ENCODE measurements at regions not wholly inside any gene's neighbourhood (a gene's known extent, or its start where the extent isn't known, plus 50 kb on each side); places are given as distances from the start of the nearest gene placed in this dataset.
"Not testable (repeated sequence)": the region's sequence is repeated elsewhere in the genome, so short reads cannot be mapped to it uniquely, and the experiment has no call there.

DNA sequence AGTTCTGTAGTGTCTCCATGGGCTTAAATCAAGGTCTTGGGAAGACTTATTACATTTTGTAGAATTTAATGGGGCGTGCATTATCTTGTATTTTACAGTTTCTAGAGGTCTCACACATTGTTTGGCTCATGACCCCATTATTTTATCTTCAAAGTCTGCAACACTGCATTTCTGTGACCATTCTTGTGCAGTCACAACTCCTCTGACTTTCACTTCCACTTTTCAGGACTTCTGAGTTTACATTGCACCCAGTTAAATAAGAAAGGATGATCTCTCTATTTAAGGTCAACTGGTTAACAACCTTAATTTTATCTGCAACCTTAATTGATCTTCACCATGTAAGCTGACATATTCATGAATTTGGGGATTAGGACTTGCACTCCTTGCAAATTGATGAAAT, 1186.6 kb downstream of the MRPL39 start:
- Histone ChIP-seq H3K27me3 (no peaks in the 10 kb centered on the region), H3K36me3 (no peaks in the 10 kb centered on the region), H3K4me1 (no peaks in the 10 kb centered on the region), H3K9me3 (peaks cover 9 to 24% of the 10 kb centered on the region in 2 donors), H3K4me3 (no peak overlapping the region), H3K27ac (no peak overlapping the region)
- TF ChIP-seq CTCF (IDR thresholded peaks at IDR 0.05) (no peak), POLR2AphosphoS5 (IDR thresholded peaks at IDR 0.05) (no peak), POLR2A (IDR thresholded peaks at IDR 0.05) (no peak)
- intact Hi-C loops (cut with DNase I; ENCODE audit: low total_unique reads) = no loop called here
- no peak for DNase-seq (ENCODE audit: low spot score in 2 of 2)

GRCh38 chr21:24419641-24420040, 1187.6 kb downstream of the MRPL39 start:
- H3K36me3 ChIP-seq; DNase-seq (ENCODE audit: low spot score in 2 of 2); intact Hi-C loops (cut with DNase I; ENCODE audit: low total_unique reads): not testable (repeated sequence)

GRCh38 chr21:24418671-24419070, 1188.6 kb downstream of the MRPL39 start:
- Histone ChIP-seq H3K4me3 (no peak overlapping the region), H3K36me3 (no peaks in the 10 kb centered on the region), H3K4me1 (no peaks in the 10 kb centered on the region), H3K9me3 (peaks cover 9 to 24% of the 10 kb centered on the region in 2 donors), H3K27ac (no peak overlapping the region), H3K27me3 (no peaks in the 10 kb centered on the region)
- TF ChIP-seq POLR2AphosphoS5 (IDR thresholded peaks at IDR 0.05) = no peak
- no peak for TF ChIP-seq POLR2A (IDR thresholded peaks at IDR 0.05)
- no peak for TF ChIP-seq CTCF (IDR thresholded peaks at IDR 0.05)
- no peak for DNase-seq (ENCODE audit: low spot score in 2 of 2)
- intact Hi-C loops (cut with DNase I; ENCODE audit: low total_unique reads) = no loop called here

More at GRCh38 chr21:24419641-24420040, 1187.6 kb downstream of the MRPL39 start:
- not testable (repeated sequence) for H3K27me3 ChIP-seq, H3K4me3 ChIP-seq, H3K4me1 ChIP-seq, H3K27ac ChIP-seq
- H3K9me3 ChIP-seq = peaks cover 9 to 24% of the 10 kb centered on the region in 2 donors

GRCh38 chr21:24411429-24411828, 1195.9 kb downstream of the MRPL39 start:
- H3K4me1 ChIP-seq = no peaks in the 10 kb centered on the region
- TF ChIP-seq POLR2A (IDR thresholded peaks at IDR 0.05) (no peak), CTCF (IDR thresholded peaks at IDR 0.05) (no peak), POLR2AphosphoS5 (IDR thresholded peaks at IDR 0.05) (no peak)
- no peak overlapping the region for H3K27ac ChIP-seq
- intact Hi-C loops (cut with DNase I; ENCODE audit: low total_unique reads) = no loop called here
- no peaks in the 10 kb centered on the region for H3K36me3 ChIP-seq
- no peaks in the 10 kb centered on the region for H3K27me3 ChIP-seq
- no peak overlapping the region for H3K4me3 ChIP-seq
- DNase-seq (ENCODE audit: low spot score in 2 of 2) = no peak
- no peaks in the 10 kb centered on the region for H3K9me3 ChIP-seq

- intact Hi-C loops (cut with DNase I; ENCODE audit: low total_unique reads) = no loop called here
- H3K36me3 ChIP-seq = no peaks in the 10 kb centered on the region
- H3K9me3 ChIP-seq = no peaks in the 10 kb centered on the region
- TF ChIP-seq CTCF (IDR thresholded peaks at IDR 0.05) = no peak
- TF ChIP-seq POLR2A (IDR thresholded peaks at IDR 0.05) = no peak
- no peak for TF ChIP-seq POLR2AphosphoS5 (IDR thresholded peaks at IDR 0.05)
- H3K27ac ChIP-seq = no peak overlapping the region
- H3K4me3 ChIP-seq = no peak overlapping the region
- no peak for DNase-seq (ENCODE audit: low spot score in 2 of 2)
- no peaks in the 10 kb centered on the region for H3K27me3 ChIP-seq
- no peaks in the 10 kb centered on the region for H3K4me1 ChIP-seq
Measured at GRCh38 chr21:24403221-24403620, 1204.1 kb downstream of the MRPL39 start.

- no peaks in the 10 kb centered on the region for H3K9me3 ChIP-seq
- no peaks in the 10 kb centered on the region for H3K4me1 ChIP-seq
- no peak for DNase-seq (ENCODE audit: low spot score in 2 of 2)
- TF ChIP-seq POLR2A (IDR thresholded peaks at IDR 0.05) (no peak), CTCF (IDR thresholded peaks at IDR 0.05) (no peak), POLR2AphosphoS5 (IDR thresholded peaks at IDR 0.05) (no peak)
- H3K36me3 ChIP-seq = peaks cover 4% of the 10 kb centered on the region
- H3K27ac ChIP-seq = peak overlapping the region in 1 of 2 donors; percentile 18
- H3K27me3 ChIP-seq = no peaks in the 10 kb centered on the region
- intact Hi-C loops (cut with DNase I; ENCODE audit: low total_unique reads) = no loop called here
- H3K4me3 ChIP-seq = no peak overlapping the region
Measured at GRCh38 chr21:24395320-24395923, 1211.9 kb downstream of the MRPL39 start.
